Fibroblast of pulmonary artery (primary cell): ENCODE measurements at regions not wholly inside any gene's neighbourhood (a gene's known extent, or its start where the extent isn't known, plus 50 kb on each side); places are given as distances from the start of the nearest gene placed in this dataset.
"Not testable (repeated sequence)": the region's sequence is repeated elsewhere in the genome, so short reads cannot be mapped to it uniquely, and the experiment has no call there.

Experiments
- DNase-seq: peaks from one replicate; pipeline ENCODE4 v3.0.0-alpha.2; 2010; ENCODE audit warnings: low read depth
- H3K4me3 ChIP-seq: replicated peaks from 2 replicates; pipeline ENCODE4 v1.5.1; 2011; ENCODE audit warnings: low read depth, mild to moderate bottlenecking, control low read depth, low read length, moderate library complexity
- CTCF ChIP-seq: IDR thresholded peaks from 2 replicates; pipeline ENCODE4 v1.5.1; 2011; ENCODE audit warnings: mild to moderate bottlenecking, control low read depth, low read length, inconsistent platforms; ENCODE audit errors: missing control alignments

GRCh38 chr10:53489335-53490182 lies 717.0 kb upstream of the MBL2 start:
- no peak for DNase-seq
- H3K4me3 ChIP-seq = no peak overlapping the region
- no peak for TF ChIP-seq CTCF

GRCh38 chr10:53487019-53487983 lies 714.7 kb upstream of the MBL2 start:
- no peak for DNase-seq
- TF ChIP-seq CTCF = no peak
- H3K4me3 ChIP-seq = no peak overlapping the region

GRCh38 chr10:53485422-53485821 lies 712.8 kb upstream of the MBL2 start:
- not testable (repeated sequence) for H3K4me3 ChIP-seq, DNase-seq

- TF ChIP-seq CTCF = no peak
- DNase-seq = no peak
- no peak overlapping the region for H3K4me3 ChIP-seq
These were observed 706.8 kb upstream of the MBL2 start for GRCh38 chr10:53479365-53479764.

GRCh38 chr10:53477313-53477675 lies 704.7 kb upstream of the MBL2 start:
- no peak for DNase-seq
- TF ChIP-seq CTCF = no peak

GRCh38 chr10:53476650-53477312 lies 704.2 kb upstream of the MBL2 start:
- no peak for TF ChIP-seq CTCF
- no peak overlapping the region for H3K4me3 ChIP-seq
- no peak for DNase-seq

More at GRCh38 chr10:53477313-53477675, 704.7 kb upstream of the MBL2 start:
- H3K4me3 ChIP-seq = no peak overlapping the region

GRCh38 chr10:53469383-53469782 lies 696.8 kb upstream of the MBL2 start:
- H3K4me3 ChIP-seq = no peak overlapping the region
- DNase-seq = no peak
- TF ChIP-seq CTCF = no peak
